ENCODE measurements at regions not wholly inside any gene's neighbourhood (a gene's known extent, or its start where the extent isn't known, plus 50 kb on each side); places are given as distances from the start of the nearest gene placed in this dataset.
"Not testable (repeated sequence)": the region's sequence is repeated elsewhere in the genome, so short reads cannot be mapped to it uniquely, and the experiment has no call there.

DNA sequence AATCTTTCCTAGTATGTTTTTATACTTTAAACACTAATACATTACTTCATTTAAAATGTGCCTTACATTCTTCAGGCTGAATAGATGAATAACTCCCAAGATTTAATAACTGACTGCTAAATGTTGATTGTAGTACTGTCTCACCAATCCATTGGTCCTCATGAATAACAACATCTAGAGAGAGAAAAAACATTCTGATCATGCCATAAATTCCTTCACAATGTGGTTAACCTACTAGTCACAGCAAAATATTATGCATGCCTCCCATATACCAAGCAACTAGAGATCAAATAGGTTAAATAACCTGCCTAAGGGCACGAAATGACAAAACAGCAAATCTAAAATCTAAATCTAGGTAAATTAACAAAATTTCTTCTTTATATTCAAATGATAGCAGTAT is 66.2 kb downstream of the SYT15 start:
- not testable (repeated sequence) for DNase-seq (ENCODE audit: low read depth)

GRCh38 chr10:46646132-46646531 is 67.2 kb downstream of the SYT15 start:
- not testable (repeated sequence) for DNase-seq (ENCODE audit: low read depth)

DNA sequence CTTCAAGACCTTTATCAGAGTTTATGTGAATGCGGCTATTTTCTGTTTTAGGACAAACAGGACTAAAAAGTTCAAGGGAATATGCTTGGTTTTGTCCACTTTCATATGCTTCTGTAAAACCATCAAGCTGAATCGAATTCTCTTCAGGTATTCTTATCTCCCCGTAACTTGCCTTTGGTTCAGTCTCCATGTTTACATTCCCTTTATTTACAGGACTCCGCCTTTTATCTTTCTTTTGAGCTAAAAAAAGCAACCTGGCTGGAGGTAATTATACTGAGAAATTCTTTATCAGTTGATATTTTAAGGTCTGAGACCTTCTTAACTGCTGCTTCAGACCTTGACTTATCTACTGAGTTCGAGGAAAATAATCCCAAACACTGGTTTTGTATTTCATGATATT is 72.0 kb downstream of the SYT15 start:
- DNase-seq (ENCODE audit: low read depth): not testable (repeated sequence)

DNA sequence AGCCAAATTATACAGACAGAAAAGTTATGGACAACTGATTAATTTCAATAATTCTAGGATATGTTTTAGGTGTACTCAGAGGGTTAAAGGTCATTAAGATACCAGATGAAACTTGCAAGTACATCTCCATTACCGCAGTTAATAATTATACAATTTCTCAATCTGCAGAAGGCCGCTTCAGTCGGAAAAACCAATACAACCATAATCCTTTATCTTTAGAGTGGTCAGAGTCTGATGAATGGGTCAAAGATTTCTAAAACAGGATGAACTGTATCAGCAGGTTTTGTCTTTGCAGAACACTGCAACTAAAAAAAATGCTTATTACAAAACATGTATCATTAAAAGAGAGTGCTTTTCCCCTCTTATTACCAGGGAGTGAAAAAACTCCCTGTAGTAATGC is 78.5 kb downstream of the SYT15 start:
- DNase-seq (ENCODE audit: low read depth): not testable (repeated sequence)

GRCh38 chr10:46660027-46660834 is 81.3 kb downstream of the SYT15 start:
- not testable (repeated sequence) for DNase-seq (ENCODE audit: low read depth)

DNA sequence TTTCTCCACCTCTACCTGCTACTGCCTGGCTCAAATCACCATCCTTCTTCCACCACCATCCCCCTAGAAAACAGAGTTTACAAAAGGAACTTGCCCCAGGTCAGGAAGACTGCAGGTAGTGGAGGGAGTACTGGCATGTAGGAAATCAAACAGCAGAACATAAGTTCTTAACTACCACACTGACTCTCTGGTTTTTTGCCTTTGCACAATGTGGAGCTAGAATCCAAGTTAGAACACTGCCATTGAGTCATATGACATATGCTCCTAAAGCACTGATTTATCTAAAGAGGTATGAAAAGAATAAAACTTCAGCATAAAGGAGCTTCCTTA is 81.9 kb downstream of the SYT15 start:
- DNase-seq (ENCODE audit: low read depth): not testable (repeated sequence)

DNA sequence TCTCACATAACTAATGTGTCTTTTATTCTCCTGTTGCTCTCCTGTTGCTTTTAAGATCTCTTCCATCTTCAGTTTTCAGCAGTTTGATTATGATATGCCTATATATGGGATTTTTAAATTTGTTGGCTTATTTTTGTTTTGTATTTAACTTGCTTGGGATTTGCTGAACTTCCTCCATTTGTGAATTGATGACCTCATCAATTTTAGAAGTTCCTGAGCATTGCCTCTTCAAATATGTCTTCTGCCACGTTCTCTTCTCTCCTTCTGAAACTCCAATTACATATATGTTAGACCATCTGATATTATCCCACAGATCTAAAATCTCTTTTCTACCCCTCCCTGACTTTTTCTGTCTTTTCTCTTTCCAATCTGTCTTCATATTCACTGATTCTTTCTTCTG is 86.6 kb downstream of the SYT15 start:
- not testable (repeated sequence) for DNase-seq (ENCODE audit: low read depth)

- DNase-seq (ENCODE audit: low read depth): not testable (repeated sequence)
These were observed 89.5 kb downstream of the SYT15 start for GRCh38 chr10:46668357-46668997.

- not testable (repeated sequence) for DNase-seq (ENCODE audit: low read depth)
These were observed 99.0 kb downstream of the SYT15 start for GRCh38 chr10:46677836-46678435.

DNA sequence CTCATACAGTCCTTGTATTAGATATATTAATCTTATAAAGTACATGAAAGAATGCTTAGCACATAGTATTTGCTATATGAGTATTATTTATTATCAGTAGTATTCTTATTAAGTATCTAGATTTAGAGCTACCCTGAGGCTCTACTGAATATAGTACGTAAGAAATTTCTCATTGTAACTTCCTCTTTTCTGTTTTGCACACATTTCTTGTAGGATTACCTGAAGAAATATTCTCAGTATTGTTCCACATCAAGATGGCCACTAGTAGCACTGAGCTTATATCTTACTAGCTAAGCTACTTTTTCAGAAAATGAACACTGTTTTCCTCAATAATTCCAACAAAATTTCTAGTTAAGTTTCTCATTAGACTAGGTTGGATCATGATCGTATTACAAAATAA is 112.5 kb downstream of the SYT15 start:
- not testable (repeated sequence) for DNase-seq (ENCODE audit: low read depth)

DNA sequence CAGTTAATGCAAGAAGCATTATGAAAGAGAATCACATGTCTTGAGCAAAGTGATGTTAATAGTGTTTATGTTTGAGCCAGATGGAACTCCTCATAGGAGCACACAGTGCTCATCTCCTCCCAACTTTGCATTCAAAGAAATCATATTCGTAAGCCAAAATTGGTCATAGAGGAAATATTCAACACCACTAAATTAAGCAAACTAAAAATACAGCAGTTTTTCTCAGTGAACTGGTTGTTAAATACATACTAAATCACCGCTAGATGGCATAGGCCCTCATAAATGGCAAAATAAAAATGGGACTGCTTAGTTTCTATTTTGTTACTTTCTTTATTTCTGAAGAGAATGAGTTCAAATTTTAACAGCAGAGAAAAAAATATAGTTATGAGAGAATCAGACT is 114.3 kb downstream of the SYT15 start:
- not testable (repeated sequence) for DNase-seq (ENCODE audit: low read depth)

- DNase-seq (ENCODE audit: low read depth): not testable (repeated sequence)
These were observed 138.3 kb downstream of the SYT15 start for GRCh38 chr10:46717264-46717663.

DNA sequence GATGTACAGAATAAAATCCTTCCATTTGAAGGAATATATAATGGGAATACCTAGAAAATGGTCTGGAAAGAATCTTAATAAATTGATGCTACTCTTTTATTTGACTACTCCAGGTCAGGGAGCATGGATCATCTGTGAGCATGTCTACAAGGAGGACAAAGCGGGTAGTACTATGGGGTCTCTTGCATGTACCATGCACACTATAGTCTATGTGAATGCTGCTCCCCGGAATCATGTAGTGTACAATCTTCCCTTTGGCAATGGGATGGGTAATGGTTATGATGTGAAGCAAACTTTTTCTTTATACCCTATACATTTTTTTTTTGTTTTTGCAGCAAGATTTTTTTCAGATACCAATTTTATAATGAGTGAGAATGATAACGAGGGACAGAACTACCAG is 139.1 kb downstream of the SYT15 start:
- not testable (repeated sequence) for DNase-seq (ENCODE audit: low read depth)

GRCh38 chr10:46720386-46720785 is 141.5 kb downstream of the SYT15 start:
- not testable (repeated sequence) for DNase-seq (ENCODE audit: low read depth)

DNA sequence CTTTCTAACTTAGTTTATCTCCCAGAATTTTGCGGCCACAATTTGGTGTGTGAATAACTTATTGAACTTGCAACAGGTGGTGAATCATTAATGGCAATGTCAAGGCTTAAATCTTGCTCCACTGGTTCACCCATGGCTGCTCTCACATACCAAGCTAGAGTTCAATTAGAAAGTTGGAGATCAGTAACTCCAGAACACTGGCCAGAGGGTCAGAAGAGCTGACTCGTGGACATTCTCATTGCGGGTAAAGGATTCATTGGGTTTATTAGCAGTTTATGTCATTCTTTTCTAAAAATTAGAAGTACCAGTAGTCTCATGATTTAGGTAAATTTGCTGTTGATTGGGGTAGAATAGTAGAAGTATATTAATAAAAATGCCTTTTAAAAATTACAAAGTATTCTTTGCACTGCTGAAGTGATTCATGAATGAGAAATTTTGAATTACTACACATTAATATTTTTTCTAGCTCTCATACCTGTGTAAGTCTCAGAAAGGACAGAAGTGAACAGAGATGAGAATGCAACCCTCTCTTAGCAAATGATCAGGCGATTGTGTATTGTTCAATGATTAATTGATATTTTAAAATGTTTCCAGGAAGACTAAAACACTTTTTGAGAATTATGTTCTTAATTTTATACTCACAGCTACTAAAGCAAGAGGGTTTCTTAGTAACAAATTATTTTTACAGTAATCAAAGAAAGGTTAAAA is 142.0 kb downstream of the SYT15 start:
- not testable (repeated sequence) for DNase-seq (ENCODE audit: low read depth)

- DNase-seq (ENCODE audit: low read depth): not testable (repeated sequence)
These were observed 145.3 kb downstream of the SYT15 start for GRCh38 chr10:46724258-46724657.

DNA sequence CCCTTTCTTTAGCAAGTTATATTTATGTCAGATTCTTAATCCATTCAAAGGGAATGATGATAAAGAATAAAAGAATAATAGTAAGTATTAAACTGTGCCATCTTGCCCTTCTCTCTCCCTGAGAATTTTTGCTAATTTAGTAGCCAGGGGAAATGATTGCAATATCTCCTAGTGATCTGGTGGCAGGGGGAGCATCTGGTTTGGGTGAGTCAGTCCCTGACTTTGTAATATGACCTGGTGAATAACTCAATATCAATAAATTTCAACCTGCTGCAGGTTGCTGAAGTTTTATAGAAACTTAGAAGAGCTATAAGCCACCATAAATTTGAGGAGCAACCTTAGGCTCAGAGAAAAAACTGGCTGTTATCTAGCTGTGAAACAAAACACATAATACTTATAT is 149.4 kb downstream of the SYT15 start:
- not testable (repeated sequence) for DNase-seq (ENCODE audit: low read depth)

DNA sequence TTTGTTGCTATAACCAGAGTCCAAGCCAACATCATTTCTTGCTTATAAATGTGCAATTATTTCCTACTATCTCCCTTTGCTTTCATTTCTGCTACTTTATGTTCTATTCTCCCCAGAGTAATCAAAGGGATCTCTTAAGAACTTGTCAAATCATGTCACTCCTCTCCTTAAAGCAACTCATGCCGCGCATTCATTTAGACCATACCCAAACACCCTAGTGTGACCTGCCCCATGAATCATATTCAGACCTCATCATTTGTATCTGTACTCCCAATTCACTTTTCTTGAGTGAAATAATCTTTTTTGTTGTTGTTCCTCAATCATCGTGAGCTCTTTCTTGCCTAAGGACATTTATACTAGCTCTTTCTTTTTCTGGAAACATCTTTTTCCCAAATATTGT is 151.8 kb downstream of the SYT15 start:
- not testable (repeated sequence) for DNase-seq (ENCODE audit: low read depth)

DNA sequence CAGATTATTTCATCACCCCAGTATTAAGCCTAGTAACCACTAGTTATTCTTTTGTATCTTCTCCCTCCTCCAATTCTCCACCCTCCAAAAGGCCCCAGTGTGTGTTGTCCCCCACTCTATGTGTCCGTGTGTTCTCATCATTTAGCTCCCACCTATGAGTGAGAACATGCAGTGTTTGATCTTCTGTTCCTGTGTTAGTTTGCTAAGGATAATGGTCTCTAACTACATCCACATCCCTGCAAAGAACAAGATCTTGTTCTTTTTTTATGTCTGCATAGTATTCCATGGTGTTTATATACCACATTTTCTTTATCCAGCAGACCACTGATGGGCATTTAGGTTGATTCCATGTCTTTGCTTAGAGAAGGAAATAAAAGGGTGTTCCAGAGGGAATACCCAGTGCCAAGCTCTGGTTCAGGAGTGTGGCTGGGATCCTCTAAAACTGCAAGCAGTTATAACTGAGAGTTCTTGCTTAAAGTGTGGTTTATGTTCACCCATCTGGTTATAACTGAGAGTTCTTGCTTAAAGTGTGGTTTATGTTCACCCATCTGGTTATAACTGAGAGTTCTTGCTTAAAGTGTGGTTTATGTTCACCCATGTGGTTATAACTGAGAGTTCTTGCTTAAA is 154.8 kb downstream of the SYT15 start:
- not testable (repeated sequence) for DNase-seq (ENCODE audit: low read depth)

DNA sequence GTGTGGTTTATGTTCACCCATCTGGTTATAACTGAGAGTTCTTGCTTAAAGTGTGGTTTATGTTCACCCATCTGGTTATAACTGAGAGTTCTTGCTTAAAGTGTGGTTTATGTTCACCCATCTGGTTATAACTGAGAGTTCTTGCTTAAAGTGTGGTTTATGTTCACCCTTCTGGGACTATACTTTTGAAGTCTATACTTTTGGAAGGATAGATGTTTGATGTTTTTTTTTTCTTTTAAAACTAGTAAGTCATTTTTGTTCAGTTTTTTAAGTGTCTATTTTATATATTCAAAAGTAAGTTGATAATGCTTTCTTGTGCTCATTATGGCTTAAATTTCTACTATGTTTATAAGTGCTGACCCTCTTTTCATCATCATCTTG is 155.3 kb downstream of the SYT15 start:
- not testable (repeated sequence) for DNase-seq (ENCODE audit: low read depth)

DNA sequence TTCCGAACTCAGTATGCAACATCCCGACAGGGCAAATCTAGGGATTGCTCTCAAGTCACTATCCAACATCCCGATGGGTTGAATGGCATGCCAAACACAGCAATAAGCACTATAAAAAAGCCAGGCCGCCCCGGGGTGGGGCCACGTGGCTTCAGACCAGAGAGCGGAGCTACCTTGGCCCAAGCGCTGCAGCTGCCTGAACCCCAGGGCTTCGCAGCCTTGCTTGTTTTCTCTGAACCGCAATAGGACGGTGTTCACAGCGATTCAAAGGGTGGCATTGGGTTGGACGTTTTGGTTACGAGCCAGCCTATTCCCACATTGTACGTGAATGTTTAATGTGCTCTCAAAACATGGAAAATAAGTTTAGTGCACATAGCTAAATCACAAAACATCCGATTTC is 161.0 kb downstream of the SYT15 start:
- not testable (repeated sequence) for DNase-seq (ENCODE audit: low read depth)

- not testable (repeated sequence) for DNase-seq (ENCODE audit: low read depth)
These were observed 161.4 kb downstream of the SYT15 start for GRCh38 chr10:46740368-46740767.
